Parathyroid adenoma (tissue), 2 donors: ENCODE measurements at regions not wholly inside any gene's neighbourhood (a gene's known extent, or its start where the extent isn't known, plus 50 kb on each side); places are given as distances from the start of the nearest gene placed in this dataset.

Experiments used
- H2AFZ ChIP-seq: fragments of 300-600 bp; sonication (generic); one replicate; pipeline ENCODE4 v1.7.0; 2017; ENCODE audit warnings: antibody characterized with exemption, mild to moderate bottlenecking
- H3K27ac ChIP-seq: fragments of 300-600 bp; sonication (generic); one replicate; pipeline ENCODE4 v1.7.0; 2017
- H3K27me3 ChIP-seq: fragments of 300-600 bp; sonication (generic); one replicate; pipeline ENCODE4 v1.7.0; 2017; ENCODE audit warnings: low read length; ENCODE audit not compliant: control insufficient read depth, insufficient read depth
- H3K36me3 ChIP-seq: fragments of 300-600 bp; sonication (generic); one replicate; pipeline ENCODE4 v1.7.0; 2017; ENCODE audit warnings: low read length; ENCODE audit not compliant: control insufficient read depth, insufficient read depth
- H3K4me1 ChIP-seq: fragments of 300-600 bp; sonication (generic); one replicate; pipeline ENCODE4 v1.7.0; 2017; ENCODE audit warnings: control low read depth
- H3K4me2 ChIP-seq: fragments of 300-600 bp; sonication (generic); one replicate; pipeline ENCODE4 v1.7.0; 2017; ENCODE audit warnings: low read length
- H3K4me3 ChIP-seq: fragments of 300-600 bp; sonication (generic); one replicate; pipeline ENCODE4 v1.7.0; 2017; ENCODE audit warnings: low read depth, low read length
- H3K79me2 ChIP-seq: fragments of 300-600 bp; sonication (generic); one replicate; pipeline ENCODE4 v1.7.0; 2017; ENCODE audit warnings: control low read depth
- H3K9ac ChIP-seq: fragments of 300-600 bp; sonication (generic); one replicate; pipeline ENCODE4 v1.7.0; 2017; ENCODE audit warnings: mild to moderate bottlenecking
- H3K9me3 ChIP-seq: fragments of 300-600 bp; sonication (generic); one replicate; pipeline ENCODE4 v1.7.0; 2017; ENCODE audit warnings: low read length; ENCODE audit not compliant: control insufficient read depth
- TF ChIP-seq, protein P1 (sequence below): fragments of 300-600 bp; sonication (generic); IDR thresholded peaks from one replicate; pipeline ENCODE4 v1.7.0; 2017; ENCODE audit warnings: antibody characterized with exemption, mild to moderate bottlenecking
- donor health status: primary hyperparathyroidism.

DNA sequence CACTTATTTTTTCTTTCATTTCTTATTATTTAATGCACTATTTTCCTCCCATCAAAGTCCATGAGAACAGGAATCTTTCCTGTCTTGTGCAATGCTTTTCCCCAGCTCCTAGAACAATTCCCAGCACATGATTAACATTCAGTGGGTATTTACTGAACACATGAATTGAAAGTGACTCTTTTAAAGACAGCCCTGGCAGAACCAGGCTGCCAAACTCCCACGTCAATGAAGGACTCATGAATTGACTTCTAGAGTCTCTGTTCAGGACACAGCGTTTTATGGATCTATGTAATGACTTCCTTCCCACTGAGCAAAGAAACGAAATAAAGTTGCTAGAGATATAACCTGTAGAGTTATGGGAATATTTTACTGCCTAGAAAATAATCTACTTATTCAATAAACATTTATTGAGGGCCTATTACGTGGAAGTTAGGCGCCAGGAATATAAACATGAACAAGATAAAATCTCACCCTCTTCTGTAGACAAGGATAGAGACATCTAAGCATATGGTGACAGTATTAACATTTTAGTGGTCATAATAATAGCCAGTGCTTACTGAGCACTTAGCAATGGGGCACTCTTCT is 485.9 kb upstream of the KLF4 start:
- Histone ChIP-seq H3K4me1 (no peaks in the 10 kb centered on the region), H3K36me3 (no peaks in the 10 kb centered on the region), H3K9ac (no peak overlapping the region), H3K4me2 (no peak overlapping the region), H3K27ac (no peak overlapping the region), H3K4me3 (no peak overlapping the region), H2AFZ (no peak overlapping the region), H3K9me3 (no peaks in the 10 kb centered on the region), H3K79me2 (no peaks in the 10 kb centered on the region), H3K27me3 (no peaks in the 10 kb centered on the region)
- TF ChIP-seq, protein P1, sequence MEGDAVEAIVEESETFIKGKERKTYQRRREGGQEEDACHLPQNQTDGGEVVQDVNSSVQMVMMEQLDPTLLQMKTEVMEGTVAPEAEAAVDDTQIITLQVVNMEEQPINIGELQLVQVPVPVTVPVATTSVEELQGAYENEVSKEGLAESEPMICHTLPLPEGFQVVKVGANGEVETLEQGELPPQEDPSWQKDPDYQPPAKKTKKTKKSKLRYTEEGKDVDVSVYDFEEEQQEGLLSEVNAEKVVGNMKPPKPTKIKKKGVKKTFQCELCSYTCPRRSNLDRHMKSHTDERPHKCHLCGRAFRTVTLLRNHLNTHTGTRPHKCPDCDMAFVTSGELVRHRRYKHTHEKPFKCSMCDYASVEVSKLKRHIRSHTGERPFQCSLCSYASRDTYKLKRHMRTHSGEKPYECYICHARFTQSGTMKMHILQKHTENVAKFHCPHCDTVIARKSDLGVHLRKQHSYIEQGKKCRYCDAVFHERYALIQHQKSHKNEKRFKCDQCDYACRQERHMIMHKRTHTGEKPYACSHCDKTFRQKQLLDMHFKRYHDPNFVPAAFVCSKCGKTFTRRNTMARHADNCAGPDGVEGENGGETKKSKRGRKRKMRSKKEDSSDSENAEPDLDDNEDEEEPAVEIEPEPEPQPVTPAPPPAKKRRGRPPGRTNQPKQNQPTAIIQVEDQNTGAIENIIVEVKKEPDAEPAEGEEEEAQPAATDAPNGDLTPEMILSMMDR, result no peak

DNA sequence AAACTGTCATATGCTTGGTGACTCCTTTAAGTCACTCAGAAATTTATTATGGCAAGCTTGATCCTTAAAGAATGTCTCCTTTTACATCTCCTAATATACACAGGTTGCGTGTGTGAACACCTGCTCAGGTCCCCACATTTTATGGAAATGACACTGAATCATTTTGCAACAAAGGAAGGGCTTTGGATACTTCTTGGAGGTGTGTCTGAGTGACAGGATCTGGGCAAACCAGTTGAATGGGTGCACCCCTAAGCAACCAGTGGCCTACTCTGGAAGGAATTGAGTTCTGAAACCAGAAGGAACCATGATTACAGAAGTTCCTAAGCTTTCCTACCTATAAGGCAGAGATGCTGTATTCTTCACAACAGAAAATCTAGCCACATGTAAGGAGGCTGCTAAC is 483.9 kb upstream of the KLF4 start:
- Histone ChIP-seq H3K27ac (no peak overlapping the region), H3K4me1 (no peaks in the 10 kb centered on the region)
- TF ChIP-seq, protein P1, result no peak

DNA sequence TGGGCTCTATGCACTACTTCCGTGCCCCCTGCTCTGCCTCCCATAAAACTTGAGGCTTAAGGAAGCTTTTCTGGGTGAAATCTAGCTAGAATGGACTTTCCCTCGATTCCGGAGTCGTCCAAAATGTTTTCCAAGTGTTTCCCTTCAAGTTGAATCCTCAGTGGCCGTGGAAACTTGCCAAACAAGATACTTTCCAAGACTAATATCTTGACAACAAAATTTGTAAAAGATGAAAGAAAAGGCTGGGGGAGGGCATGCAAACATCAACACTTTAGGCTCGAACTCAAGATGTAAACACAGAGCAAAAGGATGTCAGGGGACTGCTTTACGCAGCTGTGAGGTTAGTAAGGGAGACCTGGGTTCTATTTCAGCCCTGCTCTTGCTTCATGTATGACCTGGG is 482.8 kb upstream of the KLF4 start:
- TF ChIP-seq, protein P1, result no peak
- H3K9me3 ChIP-seq, result no peaks in the 10 kb centered on the region
- H3K4me3 ChIP-seq, result no peak overlapping the region

More for the DNA sequence above, 483.9 kb upstream of the KLF4 start:
- Histone ChIP-seq H3K79me2 (no peaks in the 10 kb centered on the region), H3K36me3 (no peaks in the 10 kb centered on the region), H3K9ac (no peak overlapping the region), H2AFZ (no peak overlapping the region), H3K9me3 (no peaks in the 10 kb centered on the region), H3K4me2 (no peak overlapping the region), H3K27me3 (no peaks in the 10 kb centered on the region), H3K4me3 (no peak overlapping the region)

DNA sequence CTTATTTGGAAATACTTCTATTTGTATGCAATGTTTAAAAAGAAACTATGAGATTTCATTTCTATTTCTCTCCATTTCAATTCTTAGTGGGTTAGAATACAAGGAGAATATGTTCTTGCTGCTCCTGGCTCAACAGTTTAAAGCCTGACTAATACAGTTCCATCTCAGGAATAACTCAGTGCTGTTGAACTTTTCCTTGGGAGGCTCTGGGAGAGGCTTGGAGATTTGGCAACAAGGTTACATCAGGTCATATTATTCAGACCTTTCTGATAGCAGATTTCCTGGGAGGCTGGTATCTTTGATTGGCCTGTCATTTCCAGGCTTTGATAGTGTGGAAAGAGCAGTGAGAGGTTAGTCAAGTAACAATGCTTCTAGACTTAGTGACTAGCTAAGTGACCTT is 481.7 kb upstream of the KLF4 start:
- Histone ChIP-seq H3K27ac (no peak overlapping the region), H2AFZ (no peak overlapping the region), H3K4me3 (no peak overlapping the region), H3K4me1 (no peaks in the 10 kb centered on the region), H3K9ac (no peak overlapping the region), H3K27me3 (no peaks in the 10 kb centered on the region), H3K79me2 (no peaks in the 10 kb centered on the region), H3K9me3 (no peaks in the 10 kb centered on the region), H3K4me2 (no peak overlapping the region), H3K36me3 (no peaks in the 10 kb centered on the region)
- TF ChIP-seq, protein P1, result no peak

More for the DNA sequence above, 482.8 kb upstream of the KLF4 start:
- Histone ChIP-seq H3K27me3 (no peaks in the 10 kb centered on the region), H3K4me2 (no peak overlapping the region), H3K79me2 (no peaks in the 10 kb centered on the region), H3K36me3 (no peaks in the 10 kb centered on the region), H2AFZ (no peak overlapping the region), H3K27ac (no peak overlapping the region), H3K9ac (no peak overlapping the region), H3K4me1 (no peaks in the 10 kb centered on the region)

DNA sequence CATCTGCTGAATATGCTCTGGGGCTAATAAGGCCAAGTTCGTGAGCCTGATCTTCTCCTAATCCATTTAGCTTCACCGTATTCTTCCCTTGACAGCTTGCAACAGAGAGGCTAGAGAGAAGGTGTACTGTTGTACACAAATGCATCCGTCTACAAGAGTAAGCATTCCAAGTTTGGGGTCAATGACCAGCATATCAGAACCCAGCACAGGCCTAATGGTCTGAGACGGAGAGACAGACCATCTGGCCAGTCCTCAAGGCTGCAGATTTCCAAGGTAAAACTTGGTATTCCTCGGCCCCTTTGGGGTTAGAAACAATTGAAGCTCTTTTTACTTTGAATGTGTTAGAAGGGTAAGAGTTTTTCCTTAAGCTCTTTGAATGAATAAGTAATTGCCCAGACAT is 481.2 kb upstream of the KLF4 start:
- no peaks in the 10 kb centered on the region for H3K4me1 ChIP-seq
- no peaks in the 10 kb centered on the region for H3K9me3 ChIP-seq
- no peak overlapping the region for H3K4me2 ChIP-seq
- no peaks in the 10 kb centered on the region for H3K36me3 ChIP-seq
- no peak overlapping the region for H2AFZ ChIP-seq
- TF ChIP-seq, protein P1, result no peak
- H3K79me2 ChIP-seq, result no peaks in the 10 kb centered on the region
- no peak overlapping the region for H3K27ac ChIP-seq
- H3K4me3 ChIP-seq, result no peak overlapping the region
- no peak overlapping the region for H3K9ac ChIP-seq
- H3K27me3 ChIP-seq, result no peaks in the 10 kb centered on the region
